ENCODE measurements at regions not wholly inside any gene's neighbourhood (a gene's known extent, or its start where the extent isn't known, plus 50 kb on each side); places are given as distances from the start of the nearest gene placed in this dataset.
A peak's percentile ranks its signal among the peaks of the same experiment; 100 is the strongest.

GRCh38 chr9:121567500-121568342 is 68.1 kb upstream of the GGTA1 start:
- Histone ChIP-seq H3K4me1 (ENCODE audit: control insufficient read depth, insufficient read depth, low read length) (no peaks in the 10 kb centered on the region), H3K9me3 (ENCODE audit: control insufficient read depth, low read length) (no peaks in the 10 kb centered on the region), H3K36me3 (ENCODE audit: control insufficient read depth, insufficient read depth, low read length) (no peaks in the 10 kb centered on the region), H3K27me3 (ENCODE audit: control insufficient read depth, insufficient read depth, low read length, poor library complexity, severe bottlenecking) (no peaks in the 10 kb centered on the region), H3K4me3 (ENCODE audit: low read length) (no peak overlapping the region), H3K9ac (ENCODE audit: extremely low read depth, low read length, poor library complexity, severe bottlenecking) (no peak overlapping the region), H3K27ac (ENCODE audit: low read depth, low read length) (peak overlapping the region; percentile 72)
- H3K9me3 Mint-ChIP-seq, result no peaks in the 10 kb centered on the region
- H3K4me1 Mint-ChIP-seq, result peaks cover 3% of the 10 kb centered on the region
- no peak overlapping the region for H3K4me3 Mint-ChIP-seq
- peak; percentile 52 for DNase-seq
- peak; percentile 14 for TF ChIP-seq CTCF (conservative IDR thresholded peaks at IDR 0.05)
- H3K27ac Mint-ChIP-seq, result no peak overlapping the region
- 63 to 80% methylated on average over 8 to 19 of the region's 19 CpGs for whole genome bisulfite sequencing, 2 experiments (ENCODE audit: insufficient coverage in 1 of 2, insufficient read length in 1 of 2)
- H3K27me3 Mint-ChIP-seq (ENCODE audit: insufficient read depth), result peaks cover 15% of the 10 kb centered on the region
- H3K36me3 Mint-ChIP-seq (ENCODE audit: low read depth), result no peaks in the 10 kb centered on the region

GRCh38 chr9:121568343-121569265 is 69.0 kb upstream of the GGTA1 start:
- Histone ChIP-seq H3K9ac (ENCODE audit: extremely low read depth, low read length, poor library complexity, severe bottlenecking) (no peak overlapping the region), H3K4me3 (ENCODE audit: low read length) (no peak overlapping the region), H3K27ac (ENCODE audit: low read depth, low read length) (no peak overlapping the region), H3K4me1 (ENCODE audit: control insufficient read depth, insufficient read depth, low read length) (no peaks in the 10 kb centered on the region), H3K9me3 (ENCODE audit: control insufficient read depth, low read length) (no peaks in the 10 kb centered on the region), H3K27me3 (ENCODE audit: control insufficient read depth, insufficient read depth, low read length, poor library complexity, severe bottlenecking) (no peaks in the 10 kb centered on the region), H3K36me3 (ENCODE audit: control insufficient read depth, insufficient read depth, low read length) (no peaks in the 10 kb centered on the region)
- Mint-ChIP-seq H3K27me3 (ENCODE audit: insufficient read depth) (peaks cover 13% of the 10 kb centered on the region), H3K4me3 (no peak overlapping the region), H3K4me1 (peaks cover 4% of the 10 kb centered on the region), H3K9me3 (no peaks in the 10 kb centered on the region), H3K36me3 (ENCODE audit: low read depth) (no peaks in the 10 kb centered on the region), H3K27ac (no peak overlapping the region)
- 88 to 90% methylated on average over 5 to 9 of the region's 9 CpGs for WGBS, 2 experiments (ENCODE audit: insufficient coverage in 1 of 2, insufficient read length in 1 of 2)
- DNase-seq, result no peak
- TF ChIP-seq CTCF (conservative IDR thresholded peaks at IDR 0.05), result no peak

GRCh38 chr9:121569266-121569648 is 69.6 kb upstream of the GGTA1 start:
- no peaks in the 10 kb centered on the region for H3K36me3 Mint-ChIP-seq (ENCODE audit: low read depth)
- H3K4me1 Mint-ChIP-seq, result peaks cover 9% of the 10 kb centered on the region
- no peak for DNase-seq
- TF ChIP-seq CTCF (conservative IDR thresholded peaks at IDR 0.05), result no peak
- 89 to 100% methylated on average over 2 to 3 of the region's 3 CpGs for WGBS, 2 experiments (ENCODE audit: insufficient coverage in 1 of 2, insufficient read length in 1 of 2)
- Histone ChIP-seq H3K4me3 (ENCODE audit: low read length) (no peak overlapping the region), H3K27ac (ENCODE audit: low read depth, low read length) (no peak overlapping the region), H3K4me1 (ENCODE audit: control insufficient read depth, insufficient read depth, low read length) (peaks cover 3% of the 10 kb centered on the region), H3K27me3 (ENCODE audit: control insufficient read depth, insufficient read depth, low read length, poor library complexity, severe bottlenecking) (no peaks in the 10 kb centered on the region), H3K9me3 (ENCODE audit: control insufficient read depth, low read length) (no peaks in the 10 kb centered on the region), H3K9ac (ENCODE audit: extremely low read depth, low read length, poor library complexity, severe bottlenecking) (no peak overlapping the region), H3K36me3 (ENCODE audit: control insufficient read depth, insufficient read depth, low read length) (no peaks in the 10 kb centered on the region)
- no peak overlapping the region for H3K27ac Mint-ChIP-seq
- H3K4me3 Mint-ChIP-seq, result no peak overlapping the region
- peaks cover 13% of the 10 kb centered on the region for H3K27me3 Mint-ChIP-seq (ENCODE audit: insufficient read depth)
- no peaks in the 10 kb centered on the region for H3K9me3 Mint-ChIP-seq
